GM23338 (cell line): ENCODE measurements at regions not wholly inside any gene's neighbourhood (a gene's known extent, or its start where the extent isn't known, plus 50 kb on each side); places are given as distances from the start of the nearest gene placed in this dataset.

Source experiments
- ATAC-seq: fragments of 200-7000 bp; cut with Tn5 transposase; 3 replicates; pipeline ENCODE4 v1.9.1; 2020
- DNase-seq: peaks from one replicate; pipeline ENCODE4 v3.0.0-alpha.2; 2015; ENCODE audit warnings: low spot score
- H2AFZ ChIP-seq: fragments of 200-600 bp; sonication (generic); 2 replicates; pipeline ENCODE4 v1.8.0; 2016; ENCODE audit warnings: antibody characterized with exemption, mild to moderate bottlenecking, moderate library complexity
- H3F3A ChIP-seq: fragments of 200-600 bp; sonication (generic); replicated peaks from 2 replicates; pipeline ENCODE4 v1.8.0; 2017; ENCODE audit warnings: antibody characterized with exemption, mixed run types, low read depth
- H3K27ac ChIP-seq: fragments of 200-600 bp; sonication (generic); 2 replicates; pipeline ENCODE4 v1.6.1; 2016; ENCODE audit warnings: low read depth
- H3K27me3 ChIP-seq: fragments of 200-600 bp; sonication (generic); 2 replicates; pipeline ENCODE4 v1.8.0; 2016; ENCODE audit warnings: mild to moderate bottlenecking, mixed run types, moderate library complexity; ENCODE audit not compliant: insufficient read depth
- H3K36me3 ChIP-seq: fragments of 200-600 bp; sonication (generic); 2 replicates; pipeline ENCODE4 v1.8.0; 2016; ENCODE audit warnings: mild to moderate bottlenecking; ENCODE audit not compliant: insufficient read depth
- H3K4me1 ChIP-seq: fragments of 200-600 bp; sonication (generic); 2 replicates; pipeline ENCODE4 v1.8.0; 2016; ENCODE audit warnings: mild to moderate bottlenecking, moderate library complexity; ENCODE audit not compliant: insufficient read depth
- H3K4me2 ChIP-seq: fragments of 200-600 bp; sonication (generic); 2 replicates; pipeline ENCODE4 v1.7.1; 2017; ENCODE audit warnings: mixed run types
- H3K4me3 ChIP-seq: fragments of 200-600 bp; sonication (generic); 2 replicates; pipeline ENCODE4 v1.6.1; 2016; ENCODE audit warnings: mixed run types
- H3K79me2 ChIP-seq: fragments of 200-600 bp; sonication (generic); replicated peaks from 2 replicates; pipeline ENCODE4 v1.8.0; 2017; ENCODE audit warnings: mild to moderate bottlenecking; ENCODE audit not compliant: insufficient read depth
- H3K9me2 ChIP-seq: fragments of 200-600 bp; sonication (generic); 2 replicates; pipeline ENCODE4 v1.8.0; 2017; ENCODE audit not compliant: insufficient read depth
- H4K20me1 ChIP-seq: fragments of 200-600 bp; sonication (generic); replicated peaks from 2 replicates; pipeline ENCODE4 v1.8.0; 2017; ENCODE audit warnings: mild to moderate bottlenecking; ENCODE audit not compliant: insufficient read depth
- H3K27ac Mint-ChIP-seq: 2 replicates; pipeline ENCODE4 v1.8.0; 2020; ENCODE audit warnings: inconsistent platforms, mild to moderate bottlenecking, moderate library complexity, mixed read lengths
- H3K27me3 Mint-ChIP-seq: 3 replicates; pipeline ENCODE4 v1.8.0; 2022; ENCODE audit warnings: low read depth, mild to moderate bottlenecking, moderate library complexity, mixed read lengths, inconsistent platforms; ENCODE audit not compliant: insufficient read depth, poor library complexity
- H3K36me3 Mint-ChIP-seq: 3 replicates; pipeline ENCODE4 v1.8.0; 2021; ENCODE audit warnings: low read depth, mild to moderate bottlenecking, inconsistent platforms, moderate library complexity, mixed read lengths
- H3K4me1 Mint-ChIP-seq: 3 replicates; pipeline ENCODE4 v1.8.0; 2020; ENCODE audit warnings: mild to moderate bottlenecking, inconsistent platforms, mixed read lengths
- H3K4me3 Mint-ChIP-seq: 3 replicates; pipeline ENCODE4 v1.8.0; 2021; ENCODE audit warnings: moderate library complexity, mild to moderate bottlenecking, inconsistent platforms, mixed read lengths
- H3K9me3 Mint-ChIP-seq: 3 replicates; pipeline ENCODE4 v1.8.0; 2020; ENCODE audit warnings: moderate library complexity, mild to moderate bottlenecking, inconsistent platforms, mixed read lengths
- CREB1 ChIP-seq: fragments of 250-450 bp; sonication (Bioruptor Pico); IDR thresholded peaks from 2 replicates; pipeline ENCODE4 v1.5.0; 2020; ENCODE audit warnings: low read depth, mild to moderate bottlenecking, moderate library complexity
- CTCF ChIP-seq, 2 experiments: fragments of 200-600 bp in 1 of 2; sonication (generic) in 1 of 2; conservative IDR thresholded peaks; 2 replicates each; pipeline versions ENCODE4 v1.5.1 to v1.6.1; 2016 to 2017; ENCODE audit warnings: antibody characterized with exemption in 2 of 2, low read depth in 2 of 2, mild to moderate bottlenecking in 2 of 2, moderate library complexity in 1 of 2
- ETS1 ChIP-seq: IDR thresholded peaks from 2 replicates; pipeline ENCODE4 v1.6.1; 2016; ENCODE audit warnings: antibody characterized with exemption
- EZH2 ChIP-seq: fragments of 200-600 bp; sonication (generic); IDR thresholded peaks from one replicate; pipeline ENCODE4 v1.8.0; 2017; ENCODE audit warnings: antibody characterized with exemption, mild to moderate bottlenecking, low read depth; ENCODE audit not compliant: unreplicated experiment
- EZH2phosphoT487 ChIP-seq: fragments of 200-600 bp; sonication (generic); IDR thresholded peaks from one replicate; pipeline ENCODE4 v1.8.1; 2018; ENCODE audit warnings: antibody characterized with exemption; ENCODE audit not compliant: unreplicated experiment
- JUNB ChIP-seq: IDR thresholded peaks from one replicate; pipeline ENCODE4 v1.6.1; 2016; ENCODE audit warnings: antibody characterized with exemption; ENCODE audit not compliant: unreplicated experiment
- NANOG ChIP-seq: IDR thresholded peaks from 2 replicates; pipeline ENCODE4 v1.6.1; 2016; ENCODE audit warnings: antibody characterized with exemption, borderline replicate concordance
- POLR2AphosphoS5 ChIP-seq: IDR thresholded peaks from 2 replicates; pipeline ENCODE4 v1.6.1; 2016; ENCODE audit warnings: antibody characterized with exemption, low read depth
- REST ChIP-seq: IDR thresholded peaks from one replicate; pipeline ENCODE4 v1.6.1; 2018; ENCODE audit warnings: antibody characterized with exemption; ENCODE audit not compliant: unreplicated experiment
- STAT1 ChIP-seq: IDR thresholded peaks from one replicate; pipeline ENCODE4 v1.6.1; 2016; ENCODE audit warnings: antibody characterized with exemption; ENCODE audit not compliant: unreplicated experiment
- ZNF114 ChIP-seq: fragments of 250-450 bp; sonication (Bioruptor Pico); IDR thresholded peaks from 2 replicates; pipeline ENCODE4 v1.5.0; 2020; ENCODE audit warnings: mild to moderate bottlenecking, moderate library complexity
- ZNF331 ChIP-seq: fragments of 250-450 bp; sonication (Bioruptor Pico); IDR thresholded peaks from 2 replicates; pipeline ENCODE4 v1.5.0; 2020; ENCODE audit warnings: low read depth, mild to moderate bottlenecking, moderate library complexity
- ZNF462 ChIP-seq: fragments of 250-450 bp; sonication (Bioruptor Pico); IDR thresholded peaks from 2 replicates; pipeline ENCODE4 v1.5.0; 2020; ENCODE audit warnings: mild to moderate bottlenecking, moderate library complexity

GRCh38 chr2:38492042-38492615 is 110.6 kb downstream of the HNRNPLL start:
- no peak overlapping the region for H3K4me3 ChIP-seq
- no peak overlapping the region for H3K27ac ChIP-seq
- peaks cover 4% of the 10 kb centered on the region for H3K27me3 Mint-ChIP-seq
- H3K4me1 Mint-ChIP-seq, result peaks cover 3% of the 10 kb centered on the region; the same call in 1 of the 3 replicates
- H3K27me3 ChIP-seq, result no peaks in the 10 kb centered on the region
- ATAC-seq, result no peak
- H3K9me2 ChIP-seq, result 0 out of 2 replicates have a peak, but pooled peaks cover 4% of the 10 kb centered on the region
- no peak overlapping the region for H2AFZ ChIP-seq
- H3K4me2 ChIP-seq, result no peak overlapping the region
- H3K79me2 ChIP-seq, result no peaks in the 10 kb centered on the region
- no peak for DNase-seq
- H3K36me3 ChIP-seq, result no peaks in the 10 kb centered on the region
- no peaks in the 10 kb centered on the region for H3K36me3 Mint-ChIP-seq
- H3K4me1 ChIP-seq, result no peaks in the 10 kb centered on the region
- H3K27ac Mint-ChIP-seq, result no peak overlapping the region
- no peaks in the 10 kb centered on the region for H4K20me1 ChIP-seq
- H3K9me3 Mint-ChIP-seq, result no peaks in the 10 kb centered on the region
- H3K4me3 Mint-ChIP-seq, result no peak overlapping the region
- H3F3A ChIP-seq, result no peaks in the 10 kb centered on the region
- TF ChIP-seq POLR2AphosphoS5, result no peak
- no peak for TF ChIP-seq ZNF114 (CRISPR knock-in tag)
- no peak for TF ChIP-seq CTCF (conservative IDR thresholded peaks at IDR 0.05; ENCODE audit: low read depth in 2 of 2)
- TF ChIP-seq EZH2phosphoT487, result no peak
- no peak for TF ChIP-seq STAT1
- TF ChIP-seq JUNB, result no peak
- TF ChIP-seq ZNF331 (CRISPR knock-in tag), result no peak
- TF ChIP-seq EZH2, result no peak
- TF ChIP-seq ZNF462, result no peak
- no peak for TF ChIP-seq CREB1 (CRISPR knock-in tag)
- TF ChIP-seq ETS1, result no peak
- no peak for TF ChIP-seq NANOG
- TF ChIP-seq REST, result no peak
